Tibial nerve (tissue), 4 donors: ENCODE measurements at regions not wholly inside any gene's neighbourhood (a gene's known extent, or its start where the extent isn't known, plus 50 kb on each side); places are given as distances from the start of the nearest gene placed in this dataset.

Source experiments
- CTCF ChIP-seq, 5 experiments: fragments of 200-600 bp in 3 of 5; fragments of 450-650 bp in 2 of 5; sonication (generic) in 3 of 5; IDR thresholded peaks; one replicate each; pipeline ENCODE4 v1.5.1; 2016 to 2019; ENCODE audit warnings: antibody characterized with exemption in 5 of 5, mild to moderate bottlenecking in 3 of 5, moderate library complexity in 2 of 5
- EP300 ChIP-seq, 2 donors: sonication (generic); formaldehyde crosslinking; IDR thresholded peaks; one replicate each; pipeline ENCODE4 v1.6.1; 2017; ENCODE audit warnings: antibody characterized with exemption in 2 of 2, mild to moderate bottlenecking in 1 of 2
- POLR2A ChIP-seq, 2 donors: fragments of 450-650 bp; IDR thresholded peaks; one replicate each; pipeline ENCODE4 v1.6.1; 2017; ENCODE audit warnings: antibody characterized with exemption in 2 of 2, mild to moderate bottlenecking in 2 of 2, moderate library complexity in 2 of 2

- TF ChIP-seq POLR2A (IDR thresholded peaks at IDR 0.05) (no peak), CTCF (IDR thresholded peaks at IDR 0.05) (no peak), EP300 (IDR thresholded peaks at IDR 0.05) (no peak)
These were observed 162.6 kb upstream of the AUTS2 start for GRCh38 chr7:69435711-69436110.
